Neutrophil (primary cell): ENCODE measurements at regions not wholly inside any gene's neighbourhood (a gene's known extent, or its start where the extent isn't known, plus 50 kb on each side); places are given as distances from the start of the nearest gene placed in this dataset.

Experiments
- H3K27ac ChIP-seq: fragments of 200-600 bp; sonication (generic); 2 replicates; pipeline ENCODE4 v1.5.1; 2016; ENCODE audit warnings: mild to moderate bottlenecking, moderate library complexity
- H3K27me3 ChIP-seq: fragments of 200-600 bp; sonication (generic); 2 replicates; pipeline ENCODE4 v1.6.0; 2016; ENCODE audit warnings: mild to moderate bottlenecking
- H3K36me3 ChIP-seq: fragments of 200-600 bp; sonication (generic); 2 replicates; pipeline ENCODE4 v1.5.1; 2017
- H3K4me1 ChIP-seq, 2 experiments: fragments of 200-600 bp in 1 of 2; sonication (generic) in 1 of 2; 1 replicate in 1 of 2; 2 replicates in 1 of 2; pipeline versions ENCODE4 v1.5.1 to v1.6.1; 2013 to 2016; ENCODE audit warnings: low read depth in 1 of 2, low read length in 1 of 2, mild to moderate bottlenecking in 1 of 2, moderate library complexity in 1 of 2; ENCODE audit not compliant: control insufficient read depth in 1 of 2, insufficient read depth in 1 of 2
- H3K4me3 ChIP-seq, 2 experiments: fragments of 200-600 bp in 1 of 2; sonication (generic) in 1 of 2; 1 replicate in 1 of 2; 2 replicates in 1 of 2; pipeline ENCODE4 v1.5.1; 2013 to 2016; ENCODE audit warnings: low read depth in 1 of 2, low read length in 1 of 2, mild to moderate bottlenecking in 1 of 2, moderate library complexity in 1 of 2
- H3K9me3 ChIP-seq: fragments of 200-600 bp; sonication (generic); 2 replicates; pipeline ENCODE4 v1.5.1; 2016
- CTCF ChIP-seq: fragments of 200-600 bp; sonication (generic); IDR thresholded peaks from 2 replicates; pipeline ENCODE4 v1.5.1; 2016; ENCODE audit warnings: antibody characterized with exemption

- peaks cover 8 to 18% of the 10 kb centered on the region in 2 experiments for H3K4me1 ChIP-seq
- no peaks in the 10 kb centered on the region for H3K9me3 ChIP-seq
- TF ChIP-seq CTCF = no peak
- H3K4me3 ChIP-seq = no peak overlapping the region
- H3K27me3 ChIP-seq = peaks cover 29% of the 10 kb centered on the region
- no peaks in the 10 kb centered on the region for H3K36me3 ChIP-seq
- H3K27ac ChIP-seq = no peak overlapping the region
Observed at GRCh38 chr12:131604859-131605258, 106.0 kb upstream of the SFSWAP start.

- Histone ChIP-seq H3K36me3 (no peaks in the 10 kb centered on the region), H3K27me3 (peaks cover 29% of the 10 kb centered on the region), H3K4me3 (no peak overlapping the region), H3K27ac (no peak overlapping the region), H3K4me1 (peaks cover 8 to 18% of the 10 kb centered on the region in 2 experiments), H3K9me3 (no peaks in the 10 kb centered on the region)
- no peak for TF ChIP-seq CTCF
Observed at GRCh38 chr12:131605304-131605829, 105.5 kb upstream of the SFSWAP start.

- Histone ChIP-seq H3K4me3 (no peak overlapping the region), H3K4me1 (peaks cover 8 to 18% of the 10 kb centered on the region in 2 experiments), H3K36me3 (no peaks in the 10 kb centered on the region), H3K9me3 (no peaks in the 10 kb centered on the region), H3K27ac (no peak overlapping the region), H3K27me3 (peaks cover 34% of the 10 kb centered on the region)
- no peak for TF ChIP-seq CTCF
Observed at GRCh38 chr12:131606218-131606901, 104.5 kb upstream of the SFSWAP start.

- no peak overlapping the region for H3K4me3 ChIP-seq
- H3K27me3 ChIP-seq = peaks cover 34% of the 10 kb centered on the region
- H3K9me3 ChIP-seq = no peaks in the 10 kb centered on the region
- TF ChIP-seq CTCF = no peak
- H3K27ac ChIP-seq = no peak overlapping the region
- H3K4me1 ChIP-seq = peaks cover 8 to 18% of the 10 kb centered on the region in 2 experiments
- H3K36me3 ChIP-seq = no peaks in the 10 kb centered on the region
Observed at GRCh38 chr12:131607658-131608447, 103.0 kb upstream of the SFSWAP start.

GRCh38 chr12:131608740-131609690, 101.9 kb upstream of the SFSWAP start:
- TF ChIP-seq CTCF = peak; percentile 80
- Histone ChIP-seq H3K36me3 (no peaks in the 10 kb centered on the region), H3K4me3 (no peak overlapping the region), H3K9me3 (no peaks in the 10 kb centered on the region), H3K27ac (no peak overlapping the region), H3K27me3 (peaks cover 26% of the 10 kb centered on the region), H3K4me1 (peaks cover 6 to 15% of the 10 kb centered on the region in 2 experiments)
